C4-2B (cell line): ENCODE measurements at regions not wholly inside any gene's neighbourhood (a gene's known extent, or its start where the extent isn't known, plus 50 kb on each side); places are given as distances from the start of the nearest gene placed in this dataset.

Experiments
- H3K27ac ChIP-seq: fragments of 450-650 bp; 2 replicates; pipeline ENCODE4 v1.5.1; 2017
- CTCF ChIP-seq: fragments of 450-650 bp; conservative IDR thresholded peaks from 2 replicates; pipeline ENCODE4 v1.5.1; 2017; ENCODE audit warnings: mild to moderate bottlenecking
- ZFX ChIP-seq: fragments of 450-650 bp; IDR thresholded peaks from 2 replicates; pipeline ENCODE4 v1.6.1; 2017

GRCh38 chr11:29783506-29783905 lies 233.3 kb downstream of the KCNA4 start:
- no peak overlapping the region for H3K27ac ChIP-seq
- TF ChIP-seq CTCF: no peak

- no peak for TF ChIP-seq CTCF
- TF ChIP-seq ZFX: no peak
- no peak overlapping the region for H3K27ac ChIP-seq
Observed at GRCh38 chr11:29782447-29782846, 234.4 kb downstream of the KCNA4 start.

- no peak for TF ChIP-seq ZFX
- TF ChIP-seq CTCF: no peak
- H3K27ac ChIP-seq: no peak overlapping the region
Observed at GRCh38 chr11:29781268-29781667, 235.6 kb downstream of the KCNA4 start.

- H3K27ac ChIP-seq: no peak overlapping the region
- no peak for TF ChIP-seq CTCF
- TF ChIP-seq ZFX: no peak
Observed at GRCh38 chr11:29780756-29781155, 236.1 kb downstream of the KCNA4 start.

- H3K27ac ChIP-seq: no peak overlapping the region
- no peak for TF ChIP-seq ZFX
- TF ChIP-seq CTCF: no peak
Observed at GRCh38 chr11:29773656-29774264, 243.1 kb downstream of the KCNA4 start.

- TF ChIP-seq CTCF (no peak), ZFX (no peak)
Observed at GRCh38 chr11:29756871-29757270, 260.0 kb downstream of the KCNA4 start.

GRCh38 chr11:29755474-29755873 lies 261.4 kb downstream of the KCNA4 start:
- no peak overlapping the region for H3K27ac ChIP-seq
- TF ChIP-seq CTCF (no peak), ZFX (no peak)

More at GRCh38 chr11:29756871-29757270, 260.0 kb downstream of the KCNA4 start:
- no peak overlapping the region for H3K27ac ChIP-seq
